IMR-90 (cell line): ENCODE measurements at regions not wholly inside any gene's neighbourhood (a gene's known extent, or its start where the extent isn't known, plus 50 kb on each side); places are given as distances from the start of the nearest gene placed in this dataset.

Experiments used
- BHLHE40 ChIP-seq: fragments of 150-350 bp; IDR thresholded peaks from 2 replicates; pipeline ENCODE4 v1.6.1; 2016; ENCODE audit warnings: mild to moderate bottlenecking, low read depth, low read length
- CHD1 ChIP-seq: IDR thresholded peaks from 2 replicates; pipeline ENCODE4 v1.6.1; 2012; ENCODE audit warnings: low read depth, low read length, improper control_type of control experiment
- MAFK ChIP-seq: IDR thresholded peaks from 2 replicates; pipeline ENCODE4 v1.6.1; 2012; ENCODE audit warnings: low read depth, low read length, improper control_type of control experiment
- RAD21 ChIP-seq: IDR thresholded peaks from 2 replicates; pipeline ENCODE4 v1.6.1; 2012; ENCODE audit warnings: low read length, improper control_type of control experiment
- RFX5 ChIP-seq: IDR thresholded peaks from 2 replicates; pipeline ENCODE4 v1.8.0; 2012; ENCODE audit warnings: low read depth, mild to moderate bottlenecking, low read length, moderate library complexity
- SMC3 ChIP-seq: fragments of 150-350 bp; IDR thresholded peaks from 2 replicates; pipeline ENCODE4 v1.6.1; 2016; ENCODE audit warnings: low read depth, mild to moderate bottlenecking, antibody characterized with exemption, low read length, moderate library complexity
- TF ChIP-seq, protein P1 (sequence below): conservative IDR thresholded peaks from 2 replicates; pipeline ENCODE4 v1.5.1; 2012; ENCODE audit warnings: mild to moderate bottlenecking, low read depth, low read length, improper control_type of control experiment

DNA sequence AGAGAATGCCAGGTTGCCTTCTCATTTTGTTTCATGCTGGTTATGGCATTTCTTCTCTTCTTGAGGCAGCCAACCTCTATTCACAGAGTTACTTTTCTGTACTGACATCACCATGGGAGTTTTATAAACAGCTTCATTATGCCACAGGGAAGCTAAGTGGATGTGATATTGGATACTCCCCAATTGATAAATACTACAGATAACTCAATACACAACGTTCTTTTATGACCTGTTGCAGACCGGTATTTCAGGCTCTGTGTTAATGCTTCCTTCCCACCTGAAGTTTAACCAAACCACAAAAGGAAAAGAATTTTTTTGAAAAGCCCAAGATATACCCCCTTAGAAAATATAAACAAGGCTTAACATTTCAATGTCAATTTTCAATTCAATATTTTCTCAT, 258.3 kb upstream of the SOX11 start:
- TF ChIP-seq, protein P1, sequence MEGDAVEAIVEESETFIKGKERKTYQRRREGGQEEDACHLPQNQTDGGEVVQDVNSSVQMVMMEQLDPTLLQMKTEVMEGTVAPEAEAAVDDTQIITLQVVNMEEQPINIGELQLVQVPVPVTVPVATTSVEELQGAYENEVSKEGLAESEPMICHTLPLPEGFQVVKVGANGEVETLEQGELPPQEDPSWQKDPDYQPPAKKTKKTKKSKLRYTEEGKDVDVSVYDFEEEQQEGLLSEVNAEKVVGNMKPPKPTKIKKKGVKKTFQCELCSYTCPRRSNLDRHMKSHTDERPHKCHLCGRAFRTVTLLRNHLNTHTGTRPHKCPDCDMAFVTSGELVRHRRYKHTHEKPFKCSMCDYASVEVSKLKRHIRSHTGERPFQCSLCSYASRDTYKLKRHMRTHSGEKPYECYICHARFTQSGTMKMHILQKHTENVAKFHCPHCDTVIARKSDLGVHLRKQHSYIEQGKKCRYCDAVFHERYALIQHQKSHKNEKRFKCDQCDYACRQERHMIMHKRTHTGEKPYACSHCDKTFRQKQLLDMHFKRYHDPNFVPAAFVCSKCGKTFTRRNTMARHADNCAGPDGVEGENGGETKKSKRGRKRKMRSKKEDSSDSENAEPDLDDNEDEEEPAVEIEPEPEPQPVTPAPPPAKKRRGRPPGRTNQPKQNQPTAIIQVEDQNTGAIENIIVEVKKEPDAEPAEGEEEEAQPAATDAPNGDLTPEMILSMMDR = no peak
- TF ChIP-seq BHLHE40 (no peak), RFX5 (no peak), RAD21 (no peak), CHD1 (no peak), SMC3 (no peak), MAFK (no peak)
